ENCODE measurements at regions not wholly inside any gene's neighbourhood (a gene's known extent, or its start where the extent isn't known, plus 50 kb on each side); places are given as distances from the start of the nearest gene placed in this dataset.
"Not testable (repeated sequence)": the region's sequence is repeated elsewhere in the genome, so short reads cannot be mapped to it uniquely, and the experiment has no call there.

GRCh38 chr11:87870086-87870485 is 305.2 kb downstream of the RAB38 start:
- DNase-seq: no peak

DNA sequence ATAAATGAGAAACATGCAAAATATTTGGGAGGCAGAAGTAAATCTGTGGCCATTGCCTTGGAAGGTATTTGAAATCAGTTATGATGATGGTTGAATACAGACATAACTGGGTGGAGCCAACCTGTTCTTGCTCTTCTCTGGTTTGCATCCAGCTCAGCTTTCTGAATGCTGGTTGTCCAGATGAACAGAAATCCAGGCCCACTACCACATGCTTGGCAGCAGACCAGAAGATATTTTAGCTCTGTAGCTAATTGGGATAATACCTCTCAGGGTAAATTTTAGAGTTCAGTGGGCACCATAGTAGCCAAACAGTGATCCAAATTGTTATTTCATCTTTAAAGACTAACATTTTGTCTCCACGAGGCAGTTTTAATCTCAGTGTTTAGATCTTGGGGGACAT is 308.3 kb downstream of the RAB38 start:
- DNase-seq: no peak

DNA sequence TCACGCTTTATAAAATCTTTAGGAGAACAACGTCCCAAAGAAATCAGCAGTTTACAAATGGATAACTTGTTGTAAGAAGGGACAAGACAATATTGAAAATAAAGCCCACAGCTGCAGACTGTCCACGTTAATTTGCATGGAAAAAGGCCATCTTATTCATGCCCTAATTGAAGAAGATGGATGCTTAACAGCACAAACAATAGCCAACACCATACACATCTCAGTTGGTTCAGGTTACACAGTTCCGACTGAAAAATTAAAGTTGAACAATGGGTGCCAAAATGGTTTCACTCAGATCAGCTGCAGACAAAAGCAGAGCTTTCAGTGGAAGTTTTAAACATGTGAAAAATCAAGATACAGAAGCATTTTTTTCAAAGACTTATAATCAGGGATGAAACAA is 314.2 kb downstream of the RAB38 start:
- DNase-seq: no peak

GRCh38 chr11:87859636-87860035 is 315.6 kb downstream of the RAB38 start:
- no peak for DNase-seq

DNA sequence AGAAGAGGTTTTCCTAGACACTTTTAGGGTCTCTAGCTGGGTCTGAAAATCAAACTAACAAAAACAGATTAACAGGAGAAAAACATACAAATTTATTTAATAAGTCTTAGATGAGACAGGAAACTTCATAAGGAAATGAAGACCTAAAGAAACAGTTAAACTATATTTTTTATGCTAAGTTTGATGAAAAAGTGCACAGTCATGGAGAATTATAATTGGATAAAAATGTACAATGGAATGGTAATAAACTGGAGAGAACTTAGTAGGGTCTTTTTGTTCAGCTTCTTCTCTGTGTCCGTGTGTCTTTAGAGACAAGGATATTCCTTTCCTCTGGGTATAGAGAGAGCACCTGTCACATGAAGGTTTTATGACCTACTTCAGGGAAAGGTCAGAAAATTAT is 323.4 kb downstream of the RAB38 start:
- DNase-seq: no peak

DNA sequence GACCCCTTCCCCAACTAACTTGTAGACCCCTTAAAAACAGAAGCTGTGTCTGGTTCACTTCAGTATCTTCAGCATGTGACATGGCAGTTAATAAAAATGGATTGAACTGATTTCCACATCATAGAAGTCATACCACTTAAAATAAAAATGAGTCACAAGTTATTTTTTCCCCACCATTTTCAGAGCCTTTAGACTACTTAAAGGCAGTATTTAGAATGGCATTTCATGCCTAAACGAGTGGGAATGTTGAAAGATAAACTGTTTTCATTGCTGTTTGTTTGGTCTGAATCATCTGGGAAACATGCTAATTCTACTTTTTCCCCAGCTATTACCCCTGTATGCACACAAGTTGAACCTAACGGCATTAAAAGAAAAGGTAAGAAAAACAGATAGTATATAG is 324.0 kb downstream of the RAB38 start:
- no peak for DNase-seq

GRCh38 chr11:87849216-87849615 is 326.0 kb downstream of the RAB38 start:
- DNase-seq: no peak

DNA sequence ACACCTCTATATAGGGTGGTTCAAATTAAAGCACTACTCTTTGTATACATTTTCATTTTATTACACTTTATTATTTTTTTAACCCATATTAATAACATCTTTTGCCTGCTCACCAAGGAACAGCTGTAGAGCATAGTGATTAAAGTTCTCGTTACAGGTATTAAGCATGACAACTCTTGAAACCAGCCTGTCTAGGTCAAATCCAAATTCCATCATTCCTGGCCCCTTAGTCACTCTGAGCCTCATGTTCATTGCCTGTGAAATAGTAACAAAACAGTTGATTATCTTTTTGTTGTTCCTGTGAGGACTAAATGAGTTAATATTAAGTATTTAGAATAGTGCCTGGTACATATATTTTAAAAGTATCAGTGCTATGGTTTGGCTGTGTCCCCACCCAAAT is 334.5 kb downstream of the RAB38 start:
- no peak for DNase-seq

GRCh38 chr11:87832211-87832610 is 343.0 kb downstream of the RAB38 start:
- DNase-seq: no peak

DNA sequence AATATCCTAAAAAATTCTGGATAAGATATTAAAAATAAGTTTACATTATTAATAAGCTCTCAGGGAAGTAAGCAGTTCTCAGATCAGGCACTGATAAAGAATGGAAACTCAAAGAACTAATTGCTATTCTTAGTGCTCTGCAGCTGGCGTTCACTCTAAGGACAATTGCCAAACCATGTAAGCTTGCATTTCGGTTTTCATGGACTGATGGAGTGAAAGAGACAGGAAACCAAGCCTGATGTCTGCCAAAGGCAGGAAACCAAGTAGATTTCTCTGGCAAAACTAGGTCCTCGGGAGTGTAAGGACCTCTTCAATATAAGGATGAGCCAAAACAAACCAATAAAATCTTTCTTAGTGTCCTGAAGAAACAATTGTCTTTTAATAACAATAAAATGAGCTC is 355.2 kb downstream of the RAB38 start:
- no peak for DNase-seq

DNA sequence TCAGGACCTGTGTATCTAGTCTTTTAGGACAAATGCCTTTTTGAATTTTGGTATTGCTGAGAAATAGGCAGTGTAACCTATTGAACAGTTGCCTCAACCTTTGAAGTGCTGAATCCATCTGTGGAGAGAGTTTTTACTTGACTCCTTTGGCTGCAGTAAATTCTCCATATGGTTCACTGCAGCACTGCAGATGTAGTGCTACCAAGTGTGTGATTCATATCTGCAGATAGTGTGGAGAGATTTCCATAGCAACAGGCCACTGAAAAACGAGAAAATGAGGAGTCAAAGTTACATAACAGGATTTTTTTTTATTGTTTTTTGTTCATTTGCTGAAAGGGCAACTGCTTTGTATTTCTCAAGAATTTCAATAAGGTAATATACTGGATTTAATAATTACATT is 356.1 kb downstream of the RAB38 start:
- DNase-seq: no peak

DNA sequence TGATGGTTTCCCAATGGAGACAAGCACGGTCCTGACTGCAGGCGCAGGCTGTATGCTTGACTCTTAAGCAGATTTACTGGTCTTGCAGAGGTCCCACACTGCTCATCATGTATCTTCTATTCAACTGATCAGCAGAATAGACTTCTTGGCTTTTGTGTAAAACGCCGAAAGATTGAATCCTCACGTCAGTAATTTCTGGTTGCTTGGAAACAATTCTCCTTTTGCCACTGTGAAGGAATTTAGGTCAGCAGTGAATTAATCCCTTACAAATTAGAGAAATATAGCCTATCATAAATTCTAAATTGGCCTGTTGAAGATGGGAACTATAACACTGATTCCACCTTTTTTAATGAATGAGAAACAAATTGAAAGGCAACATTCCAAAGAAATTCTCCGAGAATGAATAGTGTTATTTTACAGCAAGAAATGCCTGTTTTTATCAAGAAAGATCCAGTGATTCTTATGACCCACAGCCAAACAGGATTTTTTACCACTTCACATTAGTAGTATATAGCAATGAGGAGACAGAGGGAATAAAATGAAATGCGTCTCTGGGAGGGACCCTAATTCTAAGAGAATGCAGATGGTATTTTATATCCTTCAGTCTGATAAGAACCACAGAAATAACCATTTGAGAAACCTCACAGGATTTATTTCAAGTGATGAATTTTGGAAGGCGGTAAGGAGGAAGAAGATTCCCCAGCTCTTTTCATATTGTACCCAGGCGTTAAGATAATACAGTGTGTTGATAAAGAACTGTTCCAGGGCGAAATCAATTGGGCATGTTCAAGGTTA is 362.5 kb downstream of the RAB38 start:
- no peak for DNase-seq

GRCh38 chr11:87810486-87810885 is 364.8 kb downstream of the RAB38 start:
- no peak for DNase-seq

DNA sequence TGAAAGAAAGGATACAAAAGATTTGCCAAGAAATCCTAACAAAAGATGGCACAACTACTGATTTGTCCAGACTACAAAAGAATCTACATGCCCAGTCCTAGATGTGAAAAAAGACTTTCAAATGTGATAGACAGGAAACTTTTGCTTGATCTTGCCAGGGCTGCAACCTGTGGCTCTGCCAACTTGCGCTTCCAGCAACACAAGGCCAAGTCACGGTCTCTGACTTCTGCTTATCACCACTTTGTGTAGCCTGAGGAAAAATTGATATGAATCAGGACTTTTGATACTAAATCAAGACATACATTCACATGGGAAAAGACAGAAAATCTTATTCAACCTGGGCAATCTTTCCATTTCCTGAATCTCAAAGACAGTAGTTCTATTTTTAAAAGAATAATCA is 366.0 kb downstream of the RAB38 start:
- no peak for DNase-seq

GRCh38 chr11:87804176-87804575 is 371.1 kb downstream of the RAB38 start:
- no peak for DNase-seq

DNA sequence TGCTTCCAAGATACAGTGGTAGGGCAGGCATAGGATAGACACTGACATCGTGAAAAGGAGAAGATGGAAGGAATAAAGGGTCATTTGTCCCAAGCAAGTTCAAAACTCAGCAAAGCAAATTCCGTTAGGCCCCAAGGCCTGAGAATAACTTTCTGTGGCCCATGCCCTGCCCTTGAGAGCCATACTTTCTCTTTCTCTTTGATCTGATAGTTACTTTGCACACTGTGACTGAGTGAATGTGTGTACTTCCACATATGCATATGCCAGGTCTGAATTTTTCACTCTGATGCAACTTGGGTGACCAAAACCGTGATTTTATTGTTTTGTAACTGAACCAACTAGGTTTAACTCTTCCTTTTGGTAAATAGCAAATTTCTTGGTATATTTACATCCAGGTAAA is 371.5 kb downstream of the RAB38 start:
- no peak for DNase-seq

- not testable (repeated sequence) for DNase-seq
Observed at GRCh38 chr11:87784862-87785261, 390.4 kb downstream of the RAB38 start.

- DNase-seq: no peak
Observed at GRCh38 chr11:87780068-87780413, 395.2 kb downstream of the RAB38 start.

GRCh38 chr11:87779276-87780067 is 395.8 kb downstream of the RAB38 start:
- DNase-seq: no peak

DNA sequence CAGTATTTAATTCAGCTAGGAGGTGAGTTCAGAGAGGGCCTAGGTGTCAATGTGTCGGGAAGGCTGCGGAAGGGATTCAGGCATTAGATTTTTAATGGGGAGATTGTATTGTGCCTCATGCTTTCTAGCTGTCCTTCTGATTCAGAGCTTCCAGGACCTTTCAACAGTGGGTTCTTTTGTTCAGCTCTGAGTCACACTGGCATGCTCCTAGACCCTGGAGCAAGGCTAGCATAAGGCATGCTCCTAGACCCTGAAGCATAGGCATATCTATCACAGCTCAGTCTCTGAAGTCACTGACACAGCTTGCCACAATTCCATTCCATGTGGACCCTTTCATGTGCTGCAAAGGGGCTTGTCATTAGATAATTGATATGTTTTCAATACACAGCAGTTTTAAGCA is 396.9 kb downstream of the RAB38 start:
- no peak for DNase-seq

GRCh38 chr11:87775036-87775435 is 400.2 kb downstream of the RAB38 start:
- no peak for DNase-seq

GRCh38 chr11:87769661-87770060 is 405.6 kb downstream of the RAB38 start:
- DNase-seq: no peak

DNA sequence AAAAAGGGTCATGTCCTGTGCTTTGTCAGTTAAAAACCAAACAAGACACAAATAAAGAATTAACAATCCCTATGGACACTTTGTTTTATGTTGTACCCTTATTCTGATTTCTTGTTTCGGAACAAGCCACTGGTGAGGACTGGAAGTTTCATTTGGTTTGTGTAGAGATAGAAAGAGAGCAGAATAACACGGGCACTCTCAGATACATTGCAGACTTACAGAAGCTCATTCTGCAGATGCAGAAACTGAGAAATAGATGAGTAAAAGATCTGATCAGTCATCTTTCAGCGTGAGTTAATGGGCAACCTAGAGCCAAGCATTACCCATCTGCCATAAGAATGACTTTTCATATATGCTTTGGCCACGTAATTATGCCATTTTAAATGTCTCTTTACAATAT is 407.6 kb downstream of the RAB38 start:
- DNase-seq: no peak

- DNase-seq: not testable (repeated sequence)
Observed at GRCh38 chr11:87764075-87764474, 411.2 kb downstream of the RAB38 start.

- no peak for DNase-seq
Observed at GRCh38 chr11:87754685-87755084, 420.6 kb downstream of the RAB38 start.

Measured in NCI-H774 (cell line).